B cell (primary cell): ENCODE measurements at regions not wholly inside any gene's neighbourhood (a gene's known extent, or its start where the extent isn't known, plus 50 kb on each side); places are given as distances from the start of the nearest gene placed in this dataset.

Source experiments
- ATAC-seq: fragments of 200-7000 bp; cut with Tn5 transposase; one replicate; pipeline ENCODE4 v1.10.0; 2021; ENCODE audit warnings: low read depth, mild to moderate bottlenecking, moderate number of reproducible peaks, moderate library complexity
- CTCF ChIA-PET: fragments of 350-600 bp; sonication (Branson Sonifier 250); formaldehyde crosslinking; loops from one replicate; lab custom pipeline; 2021; ENCODE audit warnings: antibody characterized with exemption, inconsistent platforms; lab: Charles Lee
- POLR2A ChIA-PET: fragments of 350-600 bp; sonication (Branson Sonifier 250); formaldehyde crosslinking; loops from one replicate; lab custom pipeline; 2021; ENCODE audit warnings: antibody characterized with exemption; lab: Charles Lee
- DNase-seq: peaks from one replicate; pipeline ENCODE4 v3.0.0; 2013
- H2AFZ ChIP-seq: 2 replicates; pipeline ENCODE4 v1.6.1; 2012; ENCODE audit warnings: mild to moderate bottlenecking, low read depth, low read length; ENCODE audit not compliant: insufficient read depth, poor library complexity, severe bottlenecking
- H3K27ac ChIP-seq, 2 donors: 1 replicate in 1 of 2; 2 replicates in 1 of 2; pipeline ENCODE4 v1.5.1; 2012 to 2013; ENCODE audit warnings: low read length in 2 of 2, mild to moderate bottlenecking in 2 of 2, moderate library complexity in 1 of 2
- H3K27me3 ChIP-seq, 4 experiments: fragments of 200-600 bp in 1 of 4; sonication (generic) in 1 of 4; replicated peaks in 1 of 4; 1 replicate in 2 of 4; 2 replicates in 2 of 4; pipeline versions ENCODE4 v1.6.1 to v1.7.0; 2013 to 2016; ENCODE audit warnings: low read length in 3 of 4, mild to moderate bottlenecking in 2 of 4, mixed read lengths in 1 of 4, moderate library complexity in 1 of 4; ENCODE audit not compliant: insufficient read depth in 4 of 4, control insufficient read depth in 3 of 4; ENCODE audit errors: control extremely low read depth in 1 of 4
- H3K36me3 ChIP-seq, 2 experiments: replicated peaks in 1 of 2; 1 replicate in 1 of 2; 2 replicates in 1 of 2; pipeline versions ENCODE4 v1.6.1 to v1.7.1; 2013; ENCODE audit warnings: low read length in 1 of 2; ENCODE audit not compliant: insufficient read depth in 2 of 2, control insufficient read depth in 1 of 2; ENCODE audit errors: control extremely low read depth in 1 of 2, extremely low read depth in 1 of 2
- H3K4me1 ChIP-seq, 2 donors: fragments of 200-600 bp in 1 of 2; sonication (generic) in 1 of 2; 1 replicate in 1 of 2; 2 replicates in 1 of 2; pipeline versions ENCODE4 v1.5.1 to v1.6.1; 2013 to 2017; ENCODE audit warnings: low read length in 2 of 2; ENCODE audit not compliant: control insufficient read depth in 2 of 2, insufficient read depth in 2 of 2
- H3K4me2 ChIP-seq: replicated peaks from 2 replicates; pipeline ENCODE3; 2012; ENCODE audit warnings: mild to moderate bottlenecking, low read depth, low read length; ENCODE audit not compliant: poor library complexity, severe bottlenecking
- H3K4me3 ChIP-seq, 5 experiments: fragments of 200-600 bp in 1 of 5; sonication (generic) in 1 of 5; 1 replicate in 3 of 5; 2 replicates in 2 of 5; pipeline versions ENCODE4 v1.5.1 to v1.7.0; 2011 to 2016; ENCODE audit warnings: low read length in 4 of 5, mild to moderate bottlenecking in 4 of 5, low read depth in 2 of 5, control low read depth in 1 of 5, moderate library complexity in 1 of 5; ENCODE audit not compliant: insufficient read depth in 1 of 5; ENCODE audit errors: control extremely low read depth in 1 of 5, extremely low read depth in 1 of 5
- H3K79me2 ChIP-seq: fragments of 200-600 bp; sonication (generic); one replicate; pipeline ENCODE4 v1.6.0; 2016; ENCODE audit warnings: low read length; ENCODE audit not compliant: control insufficient read depth, insufficient read depth
- H3K9ac ChIP-seq: fragments of 200-600 bp; sonication (generic); 2 replicates; pipeline ENCODE4 v1.6.1; 2017; ENCODE audit warnings: mild to moderate bottlenecking, low read length, moderate library complexity
- H3K9me3 ChIP-seq, 3 donors: one replicate each; pipeline versions ENCODE4 v1.6.1 to v1.7.1; 2013; ENCODE audit warnings: low read length in 2 of 3; ENCODE audit not compliant: control insufficient read depth in 2 of 3, insufficient read depth in 1 of 3; ENCODE audit errors: control extremely low read depth in 1 of 3
- H4K20me1 ChIP-seq: 2 replicates; pipeline ENCODE4 v1.6.0; 2012; ENCODE audit warnings: mild to moderate bottlenecking, low read length; ENCODE audit not compliant: insufficient read depth, control insufficient read depth, poor library complexity, severe bottlenecking
- H3K27ac Mint-ChIP-seq: one replicate; pipeline ENCODE4 v1.8.0; 2021; ENCODE audit warnings: mixed read lengths
- H3K27me3 Mint-ChIP-seq: one replicate; pipeline ENCODE4 v1.8.0; 2021; ENCODE audit warnings: mixed read lengths
- H3K4me1 Mint-ChIP-seq: one replicate; pipeline ENCODE4 v1.8.0; 2021; ENCODE audit warnings: mixed read lengths
- H3K4me3 Mint-ChIP-seq: one replicate; pipeline ENCODE4 v1.8.0; 2021; ENCODE audit warnings: mixed read lengths
- H3K9me3 Mint-ChIP-seq: one replicate; pipeline ENCODE4 v1.8.0; 2022; ENCODE audit warnings: mixed read lengths; ENCODE audit not compliant: insufficient read depth
- EZH2 ChIP-seq: IDR thresholded peaks from 2 replicates; pipeline ENCODE4 v1.6.1; 2012; ENCODE audit warnings: borderline replicate concordance, low read depth, mild to moderate bottlenecking, moderate library complexity, low read length; ENCODE audit not compliant: insufficient read depth, poor library complexity, severe bottlenecking
- WGBS: methylation state at CpG from one replicate; pipeline ENCODE4 v1.1.5; 2013; ENCODE audit warnings: missing lambda C conversion rate; ENCODE audit not compliant: insufficient coverage; 5-methylcytosine and 5-hydroxymethylcytosine counted together
- intact Hi-C: fragments of 100-400 bp; cut with micrococcal nuclease; formaldehyde crosslinking; loops from one replicate; pipeline ENCODE4 v1.10.0; 2022
- TF ChIP-seq, protein P1 (sequence below): fragments of 200-600 bp; IDR thresholded peaks from one replicate; pipeline ENCODE4 v1.8.0; 2022; ENCODE audit warnings: antibody characterized with exemption, mild to moderate bottlenecking

- H3K4me1 Mint-ChIP-seq = no peaks in the 10 kb centered on the region
- no peak overlapping the region for H3K9ac ChIP-seq
- H3K27me3 ChIP-seq = no peaks in the 10 kb centered on the region
- no peaks in the 10 kb centered on the region for H3K27me3 Mint-ChIP-seq
- ATAC-seq (no peak), DNase-seq (no peak)
- no peaks in the 10 kb centered on the region for H4K20me1 ChIP-seq
- no peaks in the 10 kb centered on the region for H3K9me3 ChIP-seq
- peaks cover 2% of the 10 kb centered on the region for H3K9me3 Mint-ChIP-seq
- TF ChIP-seq EZH2 = no peak
- TF ChIP-seq, protein P1, sequence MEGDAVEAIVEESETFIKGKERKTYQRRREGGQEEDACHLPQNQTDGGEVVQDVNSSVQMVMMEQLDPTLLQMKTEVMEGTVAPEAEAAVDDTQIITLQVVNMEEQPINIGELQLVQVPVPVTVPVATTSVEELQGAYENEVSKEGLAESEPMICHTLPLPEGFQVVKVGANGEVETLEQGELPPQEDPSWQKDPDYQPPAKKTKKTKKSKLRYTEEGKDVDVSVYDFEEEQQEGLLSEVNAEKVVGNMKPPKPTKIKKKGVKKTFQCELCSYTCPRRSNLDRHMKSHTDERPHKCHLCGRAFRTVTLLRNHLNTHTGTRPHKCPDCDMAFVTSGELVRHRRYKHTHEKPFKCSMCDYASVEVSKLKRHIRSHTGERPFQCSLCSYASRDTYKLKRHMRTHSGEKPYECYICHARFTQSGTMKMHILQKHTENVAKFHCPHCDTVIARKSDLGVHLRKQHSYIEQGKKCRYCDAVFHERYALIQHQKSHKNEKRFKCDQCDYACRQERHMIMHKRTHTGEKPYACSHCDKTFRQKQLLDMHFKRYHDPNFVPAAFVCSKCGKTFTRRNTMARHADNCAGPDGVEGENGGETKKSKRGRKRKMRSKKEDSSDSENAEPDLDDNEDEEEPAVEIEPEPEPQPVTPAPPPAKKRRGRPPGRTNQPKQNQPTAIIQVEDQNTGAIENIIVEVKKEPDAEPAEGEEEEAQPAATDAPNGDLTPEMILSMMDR = no peak
- H3K4me3 ChIP-seq = no peak overlapping the region
- H3K4me1 ChIP-seq = no peaks in the 10 kb centered on the region
- no peaks in the 10 kb centered on the region for H3K79me2 ChIP-seq
- WGBS = 93% methylated on average over 4 of the region's 4 CpGs
- CTCF ChIA-PET = no interaction called here
- POLR2A ChIA-PET = no interaction called here
- no peak overlapping the region for H3K4me2 ChIP-seq
- H2AFZ ChIP-seq = no peak overlapping the region
- no peak overlapping the region for H3K27ac Mint-ChIP-seq
- no peak overlapping the region for H3K27ac ChIP-seq
- intact Hi-C loops = no loop called here
- no peaks in the 10 kb centered on the region for H3K36me3 ChIP-seq
- H3K4me3 Mint-ChIP-seq = no peak overlapping the region
Measured at GRCh38 chr2:41119489-41119888, 667.6 kb upstream of the SLC8A1 start.

DNA sequence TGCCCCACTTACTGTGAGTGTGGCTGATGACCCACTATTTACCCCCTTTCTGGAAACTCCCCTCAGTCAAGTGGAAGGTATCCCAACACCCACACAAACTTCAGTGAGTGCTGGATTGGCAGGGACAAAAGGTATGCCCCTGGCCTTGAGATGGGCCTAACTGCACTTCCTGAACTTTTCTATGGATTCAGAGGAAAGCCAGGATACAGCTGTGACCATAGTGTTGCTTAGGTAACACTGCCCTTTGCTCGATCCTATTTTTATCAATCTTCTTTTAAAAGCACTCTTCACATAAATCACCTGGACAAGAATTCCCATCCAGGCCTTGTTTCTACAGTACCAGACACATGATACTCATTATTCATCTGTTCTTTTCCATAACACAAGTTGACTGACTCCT is 671.5 kb upstream of the SLC8A1 start:
- Mint-ChIP-seq H3K4me1 (no peaks in the 10 kb centered on the region), H3K27ac (no peak overlapping the region), H3K4me3 (no peak overlapping the region), H3K27me3 (no peaks in the 10 kb centered on the region), H3K9me3 (peaks cover 2% of the 10 kb centered on the region)
- Histone ChIP-seq H3K27me3 (no peaks in the 10 kb centered on the region), H2AFZ (no peak overlapping the region), H3K36me3 (no peaks in the 10 kb centered on the region), H3K4me1 (no peaks in the 10 kb centered on the region), H3K4me3 (no peak overlapping the region), H3K9me3 (no peaks in the 10 kb centered on the region), H3K9ac (no peak overlapping the region), H4K20me1 (no peaks in the 10 kb centered on the region), H3K27ac (no peak overlapping the region), H3K79me2 (no peaks in the 10 kb centered on the region), H3K4me2 (no peak overlapping the region)
- WGBS = 73% methylated on average over 1 of the region's 1 CpG
- TF ChIP-seq EZH2 = no peak
- TF ChIP-seq, protein P1 = no peak
- no peak for DNase-seq
- POLR2A ChIA-PET = no interaction called here
- CTCF ChIA-PET = no interaction called here
- intact Hi-C loops = no loop called here
- no peak for ATAC-seq
